A673 (cell line): ENCODE measurements at regions not wholly inside any gene's neighbourhood (a gene's known extent, or its start where the extent isn't known, plus 50 kb on each side); places are given as distances from the start of the nearest gene placed in this dataset.

ENCODE experiments used
- BruUV-seq: library from RNA; stranded (reverse); fragments of 400-500 nt; replicated peaks from 2 replicates; lab custom pipeline; 2021; lab: Mats Ljungman, UMichigan
- CTCF ChIA-PET: fragments of 300-600 bp; sonication (Branson Sonifier 250); formaldehyde crosslinking; loops from one replicate; lab custom pipeline; 2022; ENCODE audit warnings: antibody characterized with exemption; lab: Charles Lee
- POLR2A ChIA-PET: fragments of 300-600 bp; sonication (Branson Sonifier 250); formaldehyde crosslinking; loops from one replicate; lab custom pipeline; 2022; ENCODE audit warnings: antibody characterized with exemption; ENCODE audit not compliant: low non-redundant PET; lab: Charles Lee
- DNase-seq: peaks from one replicate; pipeline ENCODE4 v3.0.0-alpha.2; 2015; ENCODE audit warnings: low spot score
- H3K27ac ChIP-seq: fragments of 200-600 bp; sonication (generic); 2 replicates; pipeline ENCODE4 v1.5.1; 2016; ENCODE audit warnings: mixed run types, low read depth, mild to moderate bottlenecking, mixed read lengths, antibody characterized with exemption, low read length; ENCODE audit not compliant: poor library complexity, severe bottlenecking
- H3K27me3 ChIP-seq: fragments of 200-600 bp; sonication (generic); replicated peaks from 2 replicates; pipeline ENCODE4 v1.6.1; 2017; ENCODE audit warnings: mixed run types, low read depth, mild to moderate bottlenecking, mixed read lengths, antibody characterized with exemption, low read length; ENCODE audit not compliant: insufficient read depth, poor library complexity
- H3K36me3 ChIP-seq: fragments of 200-600 bp; sonication (generic); 2 replicates; pipeline ENCODE4 v1.6.1; 2016; ENCODE audit warnings: mixed run types, mild to moderate bottlenecking, mixed read lengths, antibody characterized with exemption, low read length; ENCODE audit not compliant: insufficient read depth, poor library complexity, severe bottlenecking
- H3K4me1 ChIP-seq: fragments of 200-600 bp; sonication (generic); 2 replicates; pipeline ENCODE4 v1.6.1; 2017; ENCODE audit warnings: mixed run types, mild to moderate bottlenecking, mixed read lengths, antibody characterized with exemption, low read length; ENCODE audit not compliant: insufficient read depth, poor library complexity, severe bottlenecking
- H3K4me3 ChIP-seq: fragments of 200-600 bp; sonication (generic); 2 replicates; pipeline ENCODE4 v1.5.1; 2016; ENCODE audit warnings: low read depth, mixed run types, mild to moderate bottlenecking, mixed read lengths, low read length; ENCODE audit not compliant: poor library complexity, severe bottlenecking
- H3K9me3 ChIP-seq: fragments of 200-600 bp; sonication (generic); 2 replicates; pipeline ENCODE4 v1.6.1; 2016; ENCODE audit warnings: mixed run types, low read depth, mild to moderate bottlenecking, mixed read lengths, antibody characterized with exemption, low read length; ENCODE audit not compliant: poor library complexity, severe bottlenecking
- EZH2 ChIP-seq: fragments of 200-600 bp; sonication (generic); IDR thresholded peaks from 2 replicates; pipeline ENCODE4 v1.6.1; 2017; ENCODE audit warnings: borderline replicate concordance, low read depth, mild to moderate bottlenecking, mixed read lengths, antibody characterized with exemption, low read length; ENCODE audit not compliant: poor library complexity, severe bottlenecking
- intact Hi-C: fragments of 100-400 bp; cut with micrococcal nuclease; formaldehyde crosslinking; loops from one replicate; pipeline ENCODE4 v1.10.0; 2022; ENCODE audit not compliant: unreplicated experiment
- TF ChIP-seq, protein P1 (sequence below): fragments of 300-800, 200-600 bp; sonication (generic); conservative IDR thresholded peaks from 2 replicates; pipeline ENCODE4 v1.5.1; 2017; ENCODE audit warnings: low read depth, mild to moderate bottlenecking, antibody characterized with exemption, low read length, moderate library complexity, mixed read lengths

DNA sequence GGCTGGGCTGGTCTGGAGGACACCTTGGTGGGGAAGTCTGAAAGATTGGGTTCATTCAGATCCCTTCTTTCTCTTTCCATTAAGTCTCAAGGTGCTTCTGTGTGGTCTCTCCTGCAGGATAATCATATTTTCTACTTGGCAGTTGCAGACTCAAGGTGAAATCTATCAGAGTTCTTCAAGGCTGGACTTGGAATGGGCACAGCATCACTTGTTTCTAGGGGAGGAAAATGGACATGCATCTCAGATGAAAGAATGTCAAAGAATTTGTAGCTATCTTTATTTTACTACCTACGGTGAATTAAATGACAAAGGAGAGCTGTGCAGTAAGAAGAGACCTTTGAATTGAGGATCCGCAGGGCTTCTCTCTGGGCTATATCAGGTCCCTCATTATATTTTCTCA is 69.8 kb upstream of the PAPPA start:
- Histone ChIP-seq H3K4me3 (no peak overlapping the region), H3K27ac (no peak overlapping the region), H3K36me3 (no peaks in the 10 kb centered on the region), H3K4me1 (peaks cover 13% of the 10 kb centered on the region), H3K9me3 (no peaks in the 10 kb centered on the region), H3K27me3 (no peaks in the 10 kb centered on the region)
- CTCF ChIA-PET = no interaction called here
- no TSS peak for BruUV-seq
- TF ChIP-seq, protein P1, sequence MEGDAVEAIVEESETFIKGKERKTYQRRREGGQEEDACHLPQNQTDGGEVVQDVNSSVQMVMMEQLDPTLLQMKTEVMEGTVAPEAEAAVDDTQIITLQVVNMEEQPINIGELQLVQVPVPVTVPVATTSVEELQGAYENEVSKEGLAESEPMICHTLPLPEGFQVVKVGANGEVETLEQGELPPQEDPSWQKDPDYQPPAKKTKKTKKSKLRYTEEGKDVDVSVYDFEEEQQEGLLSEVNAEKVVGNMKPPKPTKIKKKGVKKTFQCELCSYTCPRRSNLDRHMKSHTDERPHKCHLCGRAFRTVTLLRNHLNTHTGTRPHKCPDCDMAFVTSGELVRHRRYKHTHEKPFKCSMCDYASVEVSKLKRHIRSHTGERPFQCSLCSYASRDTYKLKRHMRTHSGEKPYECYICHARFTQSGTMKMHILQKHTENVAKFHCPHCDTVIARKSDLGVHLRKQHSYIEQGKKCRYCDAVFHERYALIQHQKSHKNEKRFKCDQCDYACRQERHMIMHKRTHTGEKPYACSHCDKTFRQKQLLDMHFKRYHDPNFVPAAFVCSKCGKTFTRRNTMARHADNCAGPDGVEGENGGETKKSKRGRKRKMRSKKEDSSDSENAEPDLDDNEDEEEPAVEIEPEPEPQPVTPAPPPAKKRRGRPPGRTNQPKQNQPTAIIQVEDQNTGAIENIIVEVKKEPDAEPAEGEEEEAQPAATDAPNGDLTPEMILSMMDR = no peak
- no peak for TF ChIP-seq EZH2
- intact Hi-C loops = no loop called here
- POLR2A ChIA-PET = no interaction called here
- no peak for DNase-seq

DNA sequence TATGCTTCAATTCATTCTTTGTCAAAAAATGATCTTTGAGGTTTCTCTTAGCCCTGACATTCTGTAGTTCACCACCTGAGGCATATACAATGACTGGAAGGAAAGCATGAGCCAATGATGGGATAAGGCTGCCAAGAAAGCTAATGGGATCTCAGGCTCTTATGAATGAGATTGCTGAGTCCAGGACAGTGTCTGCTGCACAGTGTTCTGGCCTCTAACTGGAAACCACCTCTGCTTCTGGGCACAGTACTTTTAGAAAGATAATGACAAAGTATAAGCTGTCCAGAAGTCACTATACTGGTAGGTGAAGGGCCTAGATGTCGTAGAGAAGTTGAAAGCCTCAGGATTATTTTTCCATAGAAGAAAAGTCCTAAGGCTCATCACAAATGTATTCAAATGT is 69.1 kb upstream of the PAPPA start:
- intact Hi-C loops = no loop called here

DNA sequence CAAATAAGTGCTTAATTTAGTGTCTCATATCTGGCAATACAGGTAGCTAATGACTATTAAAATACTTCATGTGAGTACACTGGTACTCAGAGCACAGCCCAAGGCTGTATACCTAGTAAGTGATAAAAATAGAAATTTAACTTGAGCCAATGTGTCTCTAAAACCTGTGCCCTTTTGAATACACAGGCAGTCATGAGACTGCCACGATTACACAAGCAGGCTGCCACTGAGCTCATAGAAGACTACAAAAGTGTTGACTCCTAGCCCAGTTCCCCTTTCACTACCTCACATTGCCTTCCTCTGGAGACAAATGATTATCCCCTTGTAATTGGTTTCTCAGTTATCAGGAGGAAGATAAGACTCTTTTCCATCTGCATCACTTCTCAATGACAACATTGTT is 66.3 kb upstream of the PAPPA start:
- no peaks in the 10 kb centered on the region for H3K9me3 ChIP-seq
- ChIA-PET CTCF (no interaction called here), POLR2A (interaction anchor here (0.8 kb wide), 1 partner anchor 458 kb away, joined by 3 read pairs; no protein-coding TSS in a partner anchor)
- H3K4me1 ChIP-seq = peaks cover 13% of the 10 kb centered on the region
- no peaks in the 10 kb centered on the region for H3K27me3 ChIP-seq
- no peaks in the 10 kb centered on the region for H3K36me3 ChIP-seq
- H3K4me3 ChIP-seq = no peak overlapping the region
- peak; percentile 44 for DNase-seq
- peak overlapping the region; percentile 15 for H3K27ac ChIP-seq
- no peak for TF ChIP-seq EZH2
- TF ChIP-seq, protein P1 = no peak
- intact Hi-C loops = no loop called here
- BruUV-seq = no TSS peak

More for the DNA sequence above, 69.1 kb upstream of the PAPPA start:
- Histone ChIP-seq H3K4me3 (no peak overlapping the region), H3K27me3 (no peaks in the 10 kb centered on the region), H3K27ac (no peak overlapping the region), H3K9me3 (no peaks in the 10 kb centered on the region), H3K36me3 (no peaks in the 10 kb centered on the region), H3K4me1 (peaks cover 13% of the 10 kb centered on the region)
- TF ChIP-seq, protein P1 = no peak
- TF ChIP-seq EZH2 = no peak
- BruUV-seq = no TSS peak
- no peak for DNase-seq
- POLR2A ChIA-PET = no interaction called here
- CTCF ChIA-PET = no interaction called here
